ENCODE measurements at regions not wholly inside any gene's neighbourhood (a gene's known extent, or its start where the extent isn't known, plus 50 kb on each side); places are given as distances from the start of the nearest gene placed in this dataset.
A peak's percentile ranks its signal among the peaks of the same experiment; 100 is the strongest.
"Not testable (repeated sequence)": the region's sequence is repeated elsewhere in the genome, so short reads cannot be mapped to it uniquely, and the experiment has no call there.

DNA sequence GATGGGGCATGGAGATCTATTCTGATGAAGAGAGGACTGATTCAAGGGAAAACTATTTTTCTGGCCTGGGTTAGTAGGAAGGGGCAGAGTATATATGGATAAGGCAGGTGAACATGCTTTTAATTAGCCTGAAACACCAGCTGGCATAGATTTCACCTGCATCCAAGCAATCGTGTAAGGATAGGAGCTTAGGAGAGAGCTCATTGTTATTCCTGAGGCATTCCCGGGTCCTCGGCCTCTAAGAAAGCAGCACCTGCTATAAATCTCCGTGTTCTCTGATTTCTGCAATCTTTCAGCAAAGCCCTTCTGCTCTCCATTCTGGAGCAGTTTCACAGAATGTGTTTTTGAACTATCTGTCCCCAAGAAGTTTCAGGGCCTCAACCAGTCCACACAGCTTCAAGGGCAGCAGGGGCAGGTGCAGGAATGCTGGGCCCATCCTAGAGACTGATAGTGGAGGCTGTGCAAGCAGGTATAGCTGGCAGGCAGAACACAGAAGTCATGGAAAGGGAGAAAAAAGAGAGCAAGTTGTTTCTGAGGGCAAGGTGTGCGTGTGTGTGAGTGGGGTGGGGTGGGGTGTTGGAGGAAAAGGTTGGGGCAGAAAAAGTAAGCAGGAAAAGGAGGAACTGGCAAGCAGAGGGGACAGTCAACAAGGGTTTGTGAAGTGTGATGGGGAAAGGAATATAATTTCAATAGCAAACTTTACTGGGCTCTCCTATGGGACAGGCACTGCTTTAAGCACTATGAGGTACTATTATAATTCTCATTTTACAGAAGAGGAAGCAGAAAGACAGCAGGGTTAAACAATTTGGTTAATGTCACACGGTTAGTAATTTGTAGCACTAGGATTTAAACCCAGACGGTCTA lies 203.7 kb upstream of the SSTR1 start:
- no peak for DNase-seq

DNA sequence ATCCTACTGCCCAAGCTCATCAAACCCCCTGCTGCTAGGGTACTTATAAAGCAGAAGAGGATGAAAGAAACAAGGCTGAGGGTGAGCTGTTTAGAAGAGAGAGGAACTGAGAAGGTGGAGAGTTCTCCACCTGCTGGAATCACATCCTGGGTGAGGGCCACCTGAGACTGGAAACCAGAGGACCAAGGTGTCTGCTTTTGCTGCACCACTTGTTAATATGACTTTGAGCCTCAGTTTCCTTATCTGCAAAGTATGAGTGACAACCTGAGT lies 203.2 kb upstream of the SSTR1 start:
- DNase-seq, result no peak

DNA sequence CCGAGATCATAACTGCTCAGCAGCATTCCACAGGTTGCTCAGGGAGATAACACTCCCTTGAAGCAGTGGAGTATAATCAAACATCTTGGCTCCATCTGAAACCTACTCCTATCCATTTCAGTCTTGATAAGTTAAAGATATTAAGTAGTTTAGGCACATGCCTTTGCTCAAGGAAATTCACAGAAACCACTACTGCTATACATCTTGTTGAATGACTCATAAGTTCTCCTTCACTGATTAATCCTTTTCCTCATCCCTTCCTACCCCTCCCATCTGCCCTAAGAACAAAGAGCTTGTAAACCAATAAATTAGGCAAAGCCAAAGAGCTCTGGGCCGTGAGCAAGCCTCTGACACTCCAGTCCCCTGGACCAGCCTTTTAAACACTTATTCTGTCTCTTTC lies 196.5 kb upstream of the SSTR1 start:
- DNase-seq, result not testable (repeated sequence)

DNA sequence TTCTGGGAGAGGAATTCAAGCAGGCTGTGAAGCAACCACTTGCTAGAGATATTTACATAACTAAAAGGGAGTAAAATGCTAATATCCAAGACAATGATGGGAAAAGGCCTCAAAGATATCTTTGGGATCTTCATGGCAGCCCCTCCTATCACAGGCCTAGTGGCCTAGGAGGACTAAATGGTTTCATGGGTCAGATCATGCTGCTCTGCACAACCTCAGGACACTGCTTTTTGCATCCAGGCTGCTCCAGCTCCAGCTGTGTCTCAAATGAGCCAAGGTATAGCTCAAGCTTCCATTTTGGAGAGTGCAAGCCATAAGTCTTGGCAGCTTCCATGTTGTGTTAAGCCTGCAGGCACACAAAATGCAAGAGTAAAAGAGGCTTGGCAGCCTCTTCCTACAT lies 195.6 kb upstream of the SSTR1 start:
- DNase-seq, result no peak

DNA sequence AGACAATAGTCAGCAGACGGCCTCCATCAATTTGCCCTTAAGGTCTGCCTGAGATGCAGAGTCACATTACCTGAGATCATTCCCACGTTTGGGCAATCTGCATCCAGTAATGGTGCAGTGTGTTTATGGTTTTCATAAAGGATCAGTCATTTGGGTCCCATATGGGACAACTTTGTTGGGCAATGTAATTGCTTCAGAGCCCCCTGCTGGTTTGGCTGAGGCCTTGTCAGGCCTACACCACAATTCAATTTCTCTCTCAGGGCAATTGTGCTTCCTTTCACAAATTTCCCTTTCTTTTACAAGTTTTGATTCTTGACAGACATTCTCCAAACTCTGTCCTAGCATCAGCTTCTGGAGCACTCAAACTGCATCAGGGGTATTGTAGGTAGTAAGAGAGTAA lies 191.2 kb upstream of the SSTR1 start:
- no peak for DNase-seq

DNA sequence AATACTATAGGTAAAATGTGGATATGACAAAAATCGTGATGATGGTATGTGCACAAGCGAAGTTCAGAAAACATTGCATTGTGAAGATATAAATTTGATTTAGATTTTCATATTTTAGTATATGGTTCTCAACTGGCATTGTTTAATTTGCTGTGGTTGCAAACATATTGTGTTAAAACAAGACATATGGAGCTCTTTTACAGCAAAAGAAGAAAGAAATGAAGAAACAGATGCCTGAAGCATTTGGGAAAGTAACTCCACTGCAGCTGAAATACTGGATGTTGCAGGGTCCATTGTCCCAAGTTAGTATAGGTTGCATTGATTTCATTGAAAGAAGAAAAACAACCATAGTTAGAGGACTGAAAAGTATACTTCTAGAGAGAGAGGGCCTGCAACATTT lies 185.8 kb upstream of the SSTR1 start:
- DNase-seq, result no peak

DNA sequence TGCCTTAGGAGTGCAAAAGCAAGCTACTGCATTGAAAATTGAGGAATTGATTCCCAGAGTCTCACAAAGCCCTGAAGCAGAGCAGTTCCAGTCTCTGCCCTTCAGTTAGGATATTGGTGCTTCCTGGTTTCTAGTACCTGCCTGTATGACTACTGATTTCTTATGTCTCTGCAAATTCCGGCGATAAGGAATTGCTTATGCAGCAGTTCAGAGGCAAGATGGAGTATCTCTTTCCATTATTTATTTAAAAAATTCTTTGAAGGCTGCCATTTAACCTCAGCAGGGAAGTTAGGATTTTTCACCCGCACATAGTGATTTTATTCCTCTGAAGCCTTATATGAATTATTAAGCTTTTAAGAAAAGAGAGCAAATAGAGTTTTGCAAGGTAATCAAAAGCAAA lies 184.9 kb upstream of the SSTR1 start:
- DNase-seq, result no peak

DNA sequence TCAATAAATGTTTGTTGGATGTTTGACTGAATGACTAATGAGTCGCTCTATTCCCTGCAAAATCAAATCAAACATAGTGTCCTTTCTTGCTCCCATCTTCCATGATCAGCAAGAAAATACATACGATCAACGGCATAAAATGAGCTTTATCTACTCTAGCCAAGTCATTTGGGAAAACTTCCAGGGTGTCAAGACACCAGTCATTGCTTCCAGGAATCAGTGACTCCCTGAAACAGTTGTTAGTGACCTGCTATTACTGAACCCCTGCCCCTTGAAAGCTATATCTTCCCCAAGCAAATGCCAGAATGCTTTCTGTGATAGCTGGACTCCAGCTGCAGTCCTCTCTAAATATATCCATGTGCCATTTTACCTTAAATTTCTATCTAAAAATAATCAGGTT lies 169.5 kb upstream of the SSTR1 start:
- DNase-seq, result no peak

DNA sequence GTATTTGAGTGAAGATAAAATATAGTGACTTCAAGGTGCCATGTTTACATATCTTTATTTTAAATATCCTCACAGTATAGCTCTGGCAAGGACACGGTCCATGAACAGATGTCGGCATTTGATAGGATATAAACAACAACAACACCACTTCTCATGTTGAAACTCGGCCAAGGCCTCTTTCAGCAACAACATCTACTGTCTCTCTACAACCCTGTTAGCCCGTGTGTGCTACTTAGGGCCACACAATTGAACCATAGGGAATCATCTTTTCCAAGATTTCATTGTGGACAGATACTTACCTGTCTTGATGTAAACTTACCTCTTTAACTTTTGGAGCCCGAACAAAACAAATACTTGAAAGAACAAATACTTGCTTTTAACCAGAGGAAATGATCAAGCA lies 168.7 kb upstream of the SSTR1 start:
- peak; percentile 20 for DNase-seq

DNA sequence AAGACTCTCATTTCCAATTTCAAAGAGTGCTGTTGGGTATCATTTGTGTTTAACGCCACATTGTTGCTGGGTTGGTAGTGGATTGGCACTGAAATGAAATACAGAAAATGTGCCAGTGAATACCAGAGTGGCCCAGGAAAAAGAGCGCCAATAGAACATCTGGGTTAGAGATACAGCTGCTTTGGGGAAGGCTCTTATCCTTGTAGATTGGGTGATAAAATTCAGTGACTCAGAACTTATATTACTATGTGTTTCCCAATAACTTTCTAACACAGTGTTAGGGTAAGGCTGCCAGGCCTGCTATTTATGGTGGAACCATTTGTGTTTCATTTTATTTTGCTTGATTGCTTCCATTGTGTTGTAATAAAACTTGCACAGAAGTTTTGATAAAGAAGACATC lies 168.2 kb upstream of the SSTR1 start:
- no peak for DNase-seq

DNA sequence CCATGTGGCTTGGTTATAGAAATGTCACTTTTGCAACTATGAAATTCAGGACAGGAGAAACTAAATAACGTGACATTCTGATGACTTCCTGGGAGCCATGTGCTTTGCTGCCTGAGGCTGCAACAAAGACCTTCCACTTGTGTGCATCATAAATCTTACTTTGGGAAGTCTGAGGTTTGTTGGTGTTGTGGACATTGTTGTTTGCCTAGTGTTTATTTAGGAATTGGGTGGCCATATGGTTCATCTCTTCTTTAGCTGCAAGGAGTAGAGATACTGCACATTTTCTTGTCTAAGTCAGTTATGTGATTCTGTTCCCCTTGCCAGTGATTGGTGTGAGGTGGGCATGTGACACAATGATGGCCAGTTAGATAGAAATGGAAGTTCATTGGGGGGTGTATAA lies 167.3 kb upstream of the SSTR1 start:
- DNase-seq, result no peak

DNA sequence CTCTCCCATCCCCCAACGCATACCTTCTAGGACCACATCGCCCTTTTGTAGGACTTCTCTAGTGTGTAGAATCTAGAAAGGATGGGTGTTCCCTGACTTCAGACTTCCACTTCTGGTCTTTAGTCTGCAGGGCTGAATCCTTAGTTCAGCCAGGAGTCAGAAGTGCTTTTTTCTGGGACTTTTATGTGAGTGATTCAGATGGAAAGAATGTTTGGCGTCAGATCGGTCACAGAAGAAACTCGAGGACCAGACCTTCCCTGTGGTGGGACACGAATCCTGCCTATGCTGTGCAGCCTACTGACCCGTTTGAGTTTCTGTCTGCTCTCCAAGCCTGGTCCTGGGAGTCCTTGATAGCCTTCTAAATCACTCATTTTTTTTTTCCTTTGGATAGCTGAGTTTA lies 165.4 kb upstream of the SSTR1 start:
- no peak for DNase-seq

DNA sequence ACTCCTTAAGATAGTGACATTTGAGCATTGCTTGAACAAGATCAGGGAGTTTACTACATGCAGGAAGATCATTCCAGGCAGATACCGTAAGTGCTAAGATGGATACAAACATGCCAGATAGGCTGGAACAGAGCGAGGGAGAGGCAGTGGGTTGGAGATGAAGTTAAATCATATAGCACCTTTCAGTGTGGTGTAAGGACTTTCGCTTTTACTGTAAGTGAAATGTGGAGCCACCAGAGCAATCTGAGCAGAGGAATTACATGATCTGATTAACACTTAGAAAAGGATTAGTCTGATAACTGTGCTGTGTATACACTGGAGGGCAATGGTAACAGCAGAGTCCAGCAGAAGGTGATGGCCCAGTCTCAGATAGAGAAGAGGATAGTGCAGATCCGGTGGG lies 163.0 kb upstream of the SSTR1 start:
- no peak for DNase-seq

DNA sequence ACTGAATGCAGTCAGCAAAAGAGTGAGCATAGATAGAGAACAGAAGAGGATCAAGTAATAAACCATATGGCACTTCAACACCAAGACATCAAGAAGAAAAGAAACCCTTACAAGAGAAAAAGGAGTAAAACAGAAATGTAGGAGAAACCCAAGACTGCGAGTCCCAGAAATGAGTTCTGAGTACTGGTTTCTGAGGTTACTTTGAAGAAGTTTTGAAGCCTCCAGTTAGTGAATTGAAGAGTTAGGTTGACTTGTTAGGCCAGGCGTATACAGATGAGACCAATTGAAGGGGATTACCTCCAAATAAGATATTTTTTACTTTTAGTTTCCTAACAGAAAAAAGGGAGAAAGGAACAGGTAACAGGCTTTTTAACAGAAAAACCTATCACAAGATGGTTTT lies 162.2 kb upstream of the SSTR1 start:
- no peak for DNase-seq

DNA sequence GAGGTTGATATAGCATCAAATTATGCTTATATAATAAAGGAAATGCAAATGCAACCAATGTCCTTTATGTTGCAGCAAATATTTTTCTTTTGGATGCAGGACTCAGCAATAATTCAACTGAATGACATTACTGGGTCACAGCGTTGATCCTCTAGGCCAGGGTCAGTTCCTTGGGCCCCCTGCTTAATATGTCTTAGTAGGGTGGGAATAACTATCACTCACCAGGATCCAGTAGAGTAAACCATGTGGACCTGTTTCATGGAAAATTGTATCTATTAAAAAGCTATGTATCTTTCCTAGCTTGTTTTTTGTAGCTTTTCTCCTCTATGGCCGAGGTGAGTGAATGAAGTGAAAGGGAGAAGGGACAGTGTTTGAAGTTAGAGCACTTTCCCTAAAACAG lies 161.5 kb upstream of the SSTR1 start:
- no peak for DNase-seq

DNA sequence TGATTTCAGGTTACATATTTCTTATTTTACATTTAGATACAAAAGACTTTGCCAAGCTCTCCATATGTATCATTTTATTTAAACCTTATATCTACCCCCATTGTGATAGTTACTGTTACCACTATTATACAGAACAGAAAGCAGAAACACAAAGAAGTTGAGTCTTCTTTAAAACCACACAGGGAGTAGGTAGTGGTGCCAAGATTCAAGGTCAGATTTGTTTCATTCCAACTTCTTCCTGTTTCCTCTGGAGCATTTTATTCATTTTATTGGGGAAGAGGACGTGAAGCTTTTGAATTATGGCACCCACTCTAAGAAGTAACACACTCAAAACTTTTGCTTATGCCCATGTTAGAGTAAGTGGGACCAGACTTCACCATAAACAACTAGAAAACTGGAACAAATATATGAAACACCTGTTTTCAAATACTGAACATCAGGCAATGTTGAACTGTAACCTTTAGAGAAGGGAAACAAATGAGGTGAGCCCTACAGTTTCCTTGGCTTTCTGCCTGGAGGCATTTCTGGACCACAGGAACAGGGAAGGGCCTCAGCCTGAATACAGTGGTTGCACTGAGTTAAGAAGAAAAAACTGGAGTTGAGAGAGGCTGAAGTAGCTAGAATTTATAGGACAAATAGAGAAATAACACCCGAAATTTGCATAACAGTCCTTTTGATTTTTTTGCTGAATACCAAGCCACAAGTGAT lies 160.4 kb upstream of the SSTR1 start:
- no peak for DNase-seq

DNA sequence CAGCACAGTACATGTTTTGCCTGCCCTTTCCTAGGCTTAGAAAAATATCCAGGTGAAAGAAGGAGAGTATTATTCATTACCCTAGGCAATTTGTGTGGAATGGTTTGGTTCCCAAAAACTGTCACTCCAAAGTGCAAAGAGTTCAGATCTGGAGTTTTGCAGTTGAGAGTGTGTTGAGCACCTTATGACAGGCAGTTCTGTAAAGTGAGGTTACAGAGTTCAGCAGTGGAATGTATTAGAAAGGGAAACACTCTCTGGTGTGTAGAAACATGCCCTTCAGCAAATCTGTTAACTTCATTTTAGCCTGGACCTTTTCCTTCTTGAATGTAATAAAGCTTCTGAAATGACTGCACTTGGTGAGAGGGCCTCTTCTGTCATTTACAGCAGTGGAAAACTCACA lies 154.0 kb upstream of the SSTR1 start:
- DNase-seq, result no peak

DNA sequence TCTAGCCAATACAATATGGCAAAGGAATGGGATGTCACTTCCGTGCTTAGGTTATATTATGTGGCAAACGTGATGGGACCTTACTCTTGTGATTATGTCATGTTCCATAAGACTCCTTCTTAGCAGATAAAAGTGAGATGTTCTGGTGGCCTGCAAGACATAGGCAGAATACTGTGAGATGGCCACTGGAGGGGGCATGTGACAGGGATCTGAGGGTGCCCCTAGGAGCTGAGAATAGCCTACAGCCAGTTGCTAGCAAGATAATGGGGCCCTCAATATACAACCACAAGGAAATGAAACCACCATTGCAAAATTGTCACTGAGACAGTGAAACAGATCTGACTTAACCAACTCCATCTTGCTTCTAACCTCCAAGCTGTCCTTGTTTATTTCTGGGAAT lies 151.4 kb upstream of the SSTR1 start:
- DNase-seq, result no peak

DNA sequence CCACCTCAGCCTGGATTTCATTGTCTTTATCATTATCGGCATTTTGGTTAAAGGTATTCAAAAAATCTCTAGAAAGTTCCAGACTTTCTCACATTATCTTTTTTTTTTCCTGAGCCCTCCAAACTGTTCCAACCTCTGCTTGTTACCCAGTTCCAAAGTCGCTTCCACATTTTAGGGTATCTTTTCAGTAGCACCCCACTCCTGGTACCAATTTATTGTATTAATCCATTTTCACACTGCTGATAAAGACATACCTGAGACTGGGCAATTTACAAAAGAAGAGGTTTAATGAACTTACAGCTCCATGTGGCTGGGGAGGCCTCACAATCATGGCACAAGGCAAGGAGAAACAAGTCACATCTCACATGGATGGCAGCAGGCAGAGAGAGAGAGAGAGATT lies 145.5 kb upstream of the SSTR1 start:
- not testable (repeated sequence) for DNase-seq

DNA sequence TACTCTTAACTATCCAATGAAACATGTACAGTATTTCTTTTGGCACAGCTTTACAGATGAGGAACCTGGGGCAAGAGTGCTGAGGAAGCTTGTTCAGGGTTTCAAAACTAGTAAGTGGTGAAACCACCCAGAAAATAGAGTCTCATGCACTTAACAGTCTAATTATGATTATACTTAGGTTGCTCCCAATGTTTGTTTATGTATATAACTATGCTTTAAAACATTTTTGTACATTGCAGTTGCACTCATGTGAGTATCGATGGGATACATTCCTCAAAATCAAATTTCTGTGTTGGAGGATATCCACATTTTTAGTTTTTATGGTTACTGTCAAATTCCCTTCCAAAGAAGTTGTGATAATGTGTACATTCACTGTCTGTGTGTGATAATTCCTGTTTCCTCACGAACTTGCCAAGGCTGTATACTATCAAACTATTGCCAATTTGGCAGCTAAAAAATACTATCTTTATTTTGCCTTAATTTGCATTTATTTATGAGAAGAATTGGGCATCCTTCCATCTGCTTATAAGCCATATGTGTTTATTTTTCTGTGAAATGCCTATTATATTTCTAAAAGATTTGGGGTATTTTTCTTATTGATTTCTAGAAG lies 143.9 kb upstream of the SSTR1 start:
- DNase-seq, result no peak

DNA sequence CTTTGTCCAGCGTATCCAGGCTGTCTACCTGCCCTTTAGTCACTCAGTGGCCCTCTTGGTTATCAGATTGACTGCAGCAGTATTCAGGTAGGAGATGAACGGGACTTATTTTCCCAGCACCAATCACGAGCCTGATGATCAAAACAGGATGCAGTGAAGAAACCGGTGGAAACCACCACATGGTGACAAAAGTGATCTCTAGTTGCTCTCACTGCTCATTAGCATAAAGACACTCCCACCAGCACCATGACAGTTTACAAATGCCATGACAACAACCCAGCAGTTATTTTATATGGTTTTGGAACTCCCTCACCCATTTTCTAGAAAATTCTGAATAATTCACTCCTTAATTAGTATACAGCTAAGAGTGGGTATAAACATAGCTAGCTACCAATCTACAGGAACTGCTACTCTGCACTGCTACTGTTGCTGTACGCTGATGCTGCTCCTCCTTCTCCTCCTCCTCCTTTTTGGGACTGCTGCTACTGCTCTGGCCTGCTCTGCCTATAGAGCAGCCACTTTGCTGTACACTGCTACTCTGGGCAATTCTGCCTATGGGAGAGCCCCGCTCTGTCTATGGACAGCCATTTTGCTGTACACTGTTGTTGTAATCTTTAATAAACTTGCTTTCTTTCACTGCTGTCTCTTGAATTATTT lies 142.5 kb upstream of the SSTR1 start:
- DNase-seq, result no peak

DNA sequence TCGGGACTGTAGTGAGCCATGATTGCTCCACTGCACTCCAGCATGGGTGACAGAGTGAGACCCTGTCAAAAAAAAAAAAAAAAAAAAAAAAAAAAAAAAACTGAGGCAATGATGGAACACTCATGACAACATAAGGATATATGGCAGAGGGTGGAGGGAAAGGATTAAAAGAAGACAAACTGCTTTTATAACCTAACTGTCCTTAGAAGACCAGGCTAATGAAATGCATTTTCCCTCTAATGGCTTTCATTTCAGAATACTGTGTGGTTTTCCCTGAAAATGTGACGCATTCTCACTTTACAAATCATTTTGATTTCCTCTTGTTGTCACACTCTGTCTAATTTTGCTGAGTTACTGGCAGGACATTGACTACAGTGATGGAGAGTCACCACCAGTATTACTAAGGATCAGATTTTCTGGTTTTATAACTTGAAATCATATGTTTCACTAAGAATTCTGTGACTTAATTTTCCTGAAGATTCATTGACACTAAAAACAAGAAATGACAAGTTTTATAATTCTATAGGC lies 137.6 kb upstream of the SSTR1 start:
- no peak for DNase-seq

DNA sequence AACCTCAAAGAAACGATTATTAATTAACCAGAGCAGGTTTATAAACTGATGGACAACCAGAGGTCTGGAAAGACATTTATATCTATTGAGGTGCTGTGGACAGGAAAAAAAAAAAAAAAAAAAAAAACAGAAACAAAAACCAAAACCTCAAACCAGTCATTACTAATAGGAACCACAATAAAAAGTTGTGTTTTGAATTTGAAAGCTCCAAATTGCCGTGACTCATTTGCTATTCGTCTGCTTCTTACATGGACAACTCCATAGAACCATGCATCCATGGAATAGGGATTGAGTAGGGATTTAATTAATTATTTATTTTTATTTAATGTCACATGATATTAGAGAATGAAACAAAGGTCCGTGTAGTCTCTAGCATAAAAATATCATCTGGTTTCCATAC lies 134.1 kb upstream of the SSTR1 start:
- no peak for DNase-seq

DNA sequence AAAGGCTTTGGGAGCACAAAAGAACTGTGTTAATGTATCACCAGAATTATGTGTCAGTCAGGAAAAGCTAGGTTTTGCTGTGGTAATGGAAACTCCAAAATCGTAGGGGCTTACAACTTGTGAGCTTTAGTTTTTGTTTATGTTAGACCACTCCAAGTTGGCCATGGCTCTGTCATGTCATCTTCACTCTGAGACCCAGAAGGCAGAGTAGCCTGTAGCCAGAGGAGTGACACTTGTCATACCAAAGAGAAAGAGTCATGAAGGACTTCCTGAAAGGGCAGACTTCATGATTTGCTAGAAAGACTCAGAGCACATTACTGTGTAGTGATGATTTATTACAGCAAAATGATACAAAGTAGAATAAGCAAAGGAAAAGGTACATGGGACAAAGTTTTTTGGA lies 133.6 kb upstream of the SSTR1 start:
- no peak for DNase-seq
